Caco-2 (cell line): ENCODE measurements at regions not wholly inside any gene's neighbourhood (a gene's known extent, or its start where the extent isn't known, plus 50 kb on each side); places are given as distances from the start of the nearest gene placed in this dataset.

Experiments used
- BruUV-seq: library from RNA; stranded (reverse); fragments of 400-500 nt; replicated peaks from 2 replicates; lab custom pipeline; 2021; lab: Mats Ljungman, UMichigan
- CTCF ChIA-PET: fragments of 300-600 bp; sonication (Branson Sonifier 250); formaldehyde crosslinking; loops from one replicate; lab custom pipeline; 2022; ENCODE audit warnings: antibody characterized with exemption; lab: Charles Lee
- POLR2A ChIA-PET: fragments of 300-600 bp; sonication (Branson Sonifier 250); formaldehyde crosslinking; loops from one replicate; lab custom pipeline; 2022; ENCODE audit warnings: antibody characterized with exemption; lab: Charles Lee
- DNase-seq, 2 experiments: peaks; one replicate each; pipeline versions ENCODE4 v3.0.0 to v3.0.0-alpha.2; 2020 to 2022
- H3K27me3 ChIP-seq: replicated peaks from 2 replicates; pipeline ENCODE4 v1.6.0; 2011; ENCODE audit warnings: low read length; ENCODE audit not compliant: control insufficient read depth, insufficient read depth
- H3K36me3 ChIP-seq: 2 replicates; pipeline ENCODE4 v1.5.1; 2011; ENCODE audit warnings: low read length; ENCODE audit not compliant: control insufficient read depth, insufficient read depth
- H3K4me1 ChIP-seq: fragments of 250-450 bp; sonication (Bioruptor Pico); 2 replicates; pipeline ENCODE4 v1.5.1; 2020; ENCODE audit warnings: mild to moderate bottlenecking
- H3K4me3 ChIP-seq: 2 replicates; pipeline ENCODE4 v1.5.1; 2011; ENCODE audit warnings: low read depth, mild to moderate bottlenecking, control low read depth, low read length
- H3K9me3 ChIP-seq: fragments of 250-450 bp; sonication (Bioruptor Pico); 2 replicates; pipeline ENCODE4 v1.5.1; 2020; ENCODE audit warnings: mild to moderate bottlenecking, moderate library complexity
- H3K27ac Mint-ChIP-seq: one replicate; pipeline ENCODE4 v1.8.0; 2022; ENCODE audit warnings: mixed read lengths; ENCODE audit not compliant: unreplicated experiment
- H3K27me3 Mint-ChIP-seq: one replicate; pipeline ENCODE4 v1.8.0; 2022; ENCODE audit warnings: mixed read lengths; ENCODE audit not compliant: insufficient read depth, unreplicated experiment
- H3K36me3 Mint-ChIP-seq: one replicate; pipeline ENCODE4 v1.8.0; 2022; ENCODE audit warnings: mild to moderate bottlenecking, mixed read lengths; ENCODE audit not compliant: insufficient read depth, unreplicated experiment
- H3K4me1 Mint-ChIP-seq: one replicate; pipeline ENCODE4 v1.8.0; 2022; ENCODE audit warnings: low read depth, mixed read lengths; ENCODE audit not compliant: unreplicated experiment
- H3K4me3 Mint-ChIP-seq: one replicate; pipeline ENCODE4 v1.8.0; 2022; ENCODE audit warnings: mild to moderate bottlenecking, moderate library complexity, mixed read lengths; ENCODE audit not compliant: unreplicated experiment
- H3K9me3 Mint-ChIP-seq: one replicate; pipeline ENCODE4 v1.8.0; 2022; ENCODE audit warnings: mixed read lengths; ENCODE audit not compliant: unreplicated experiment
- intact Hi-C: fragments of 100-400 bp; cut with micrococcal nuclease; formaldehyde crosslinking; loops from one replicate; pipeline ENCODE4 v1.10.0; 2022; ENCODE audit not compliant: unreplicated experiment
- TF ChIP-seq, protein P1 (sequence below), 2 experiments: fragments of 200-600 bp in 1 of 2; IDR thresholded peaks; 1 replicate in 1 of 2; 2 replicates in 1 of 2; pipeline versions ENCODE4 v1.5.1 to v1.8.0; 2011 to 2022; ENCODE audit warnings: antibody characterized with exemption in 1 of 2, control low read depth in 1 of 2, inconsistent platforms in 1 of 2, low read depth in 1 of 2, low read length in 1 of 2, mild to moderate bottlenecking in 1 of 2, moderate library complexity in 1 of 2; ENCODE audit not compliant: insufficient read depth in 1 of 2, severe bottlenecking in 1 of 2, unreplicated experiment in 1 of 2

DNA sequence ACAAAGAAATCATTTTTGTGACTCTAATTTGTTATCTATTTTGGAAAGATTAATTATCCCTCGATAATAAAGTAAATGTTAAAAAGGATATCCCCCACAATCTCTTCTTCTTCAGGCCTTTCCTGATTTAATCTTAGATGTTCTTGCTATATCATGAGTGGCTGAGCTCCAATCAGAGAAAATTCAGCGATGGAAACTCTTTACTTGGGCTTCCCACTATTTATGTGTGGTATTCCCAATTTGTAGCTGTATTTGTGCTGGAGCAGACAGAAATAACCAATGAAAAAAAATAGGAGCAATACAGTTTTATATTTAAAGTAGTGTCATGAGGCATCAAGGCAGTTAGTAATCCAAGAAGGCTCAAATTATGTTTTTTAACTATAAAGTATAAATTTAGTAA, 539.1 kb downstream of the PRKD1 start:
- Mint-ChIP-seq H3K9me3 (no peaks in the 10 kb centered on the region), H3K4me3 (no peak overlapping the region), H3K4me1 (no peaks in the 10 kb centered on the region), H3K27me3 (peaks cover 3% of the 10 kb centered on the region), H3K27ac (no peak overlapping the region), H3K36me3 (no peaks in the 10 kb centered on the region)
- no peak for DNase-seq
- Histone ChIP-seq H3K4me3 (no peak overlapping the region), H3K36me3 (no peaks in the 10 kb centered on the region), H3K27me3 (no peaks in the 10 kb centered on the region), H3K4me1 (no peaks in the 10 kb centered on the region), H3K9me3 (no peaks in the 10 kb centered on the region)
- BruUV-seq = no TSS peak
- ChIA-PET POLR2A (no interaction called here), CTCF (no interaction called here)
- intact Hi-C loops = no loop called here
- TF ChIP-seq, protein P1, sequence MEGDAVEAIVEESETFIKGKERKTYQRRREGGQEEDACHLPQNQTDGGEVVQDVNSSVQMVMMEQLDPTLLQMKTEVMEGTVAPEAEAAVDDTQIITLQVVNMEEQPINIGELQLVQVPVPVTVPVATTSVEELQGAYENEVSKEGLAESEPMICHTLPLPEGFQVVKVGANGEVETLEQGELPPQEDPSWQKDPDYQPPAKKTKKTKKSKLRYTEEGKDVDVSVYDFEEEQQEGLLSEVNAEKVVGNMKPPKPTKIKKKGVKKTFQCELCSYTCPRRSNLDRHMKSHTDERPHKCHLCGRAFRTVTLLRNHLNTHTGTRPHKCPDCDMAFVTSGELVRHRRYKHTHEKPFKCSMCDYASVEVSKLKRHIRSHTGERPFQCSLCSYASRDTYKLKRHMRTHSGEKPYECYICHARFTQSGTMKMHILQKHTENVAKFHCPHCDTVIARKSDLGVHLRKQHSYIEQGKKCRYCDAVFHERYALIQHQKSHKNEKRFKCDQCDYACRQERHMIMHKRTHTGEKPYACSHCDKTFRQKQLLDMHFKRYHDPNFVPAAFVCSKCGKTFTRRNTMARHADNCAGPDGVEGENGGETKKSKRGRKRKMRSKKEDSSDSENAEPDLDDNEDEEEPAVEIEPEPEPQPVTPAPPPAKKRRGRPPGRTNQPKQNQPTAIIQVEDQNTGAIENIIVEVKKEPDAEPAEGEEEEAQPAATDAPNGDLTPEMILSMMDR (IDR thresholded peaks at IDR 0.05; ENCODE audit: insufficient read depth in 1 of 2, low read depth in 1 of 2, low read length in 1 of 2, severe bottlenecking in 1 of 2, unreplicated experiment in 1 of 2) = no peak

GRCh38 chr14:29390081-29390832, 537.4 kb downstream of the PRKD1 start:
- Mint-ChIP-seq H3K4me1 (no peaks in the 10 kb centered on the region), H3K9me3 (no peaks in the 10 kb centered on the region), H3K27ac (no peak overlapping the region), H3K36me3 (no peaks in the 10 kb centered on the region), H3K27me3 (peaks cover 3% of the 10 kb centered on the region), H3K4me3 (no peak overlapping the region)
- no TSS peak for BruUV-seq
- CTCF ChIA-PET = no interaction called here
- TF ChIP-seq, protein P1 (IDR thresholded peaks at IDR 0.05; ENCODE audit: insufficient read depth in 1 of 2, low read depth in 1 of 2, low read length in 1 of 2, severe bottlenecking in 1 of 2, unreplicated experiment in 1 of 2) = no peak
- Histone ChIP-seq H3K4me3 (no peak overlapping the region), H3K4me1 (no peaks in the 10 kb centered on the region), H3K9me3 (no peaks in the 10 kb centered on the region), H3K36me3 (no peaks in the 10 kb centered on the region), H3K27me3 (no peaks in the 10 kb centered on the region)
- intact Hi-C loops = no loop called here
- POLR2A ChIA-PET = no interaction called here
- no peak for DNase-seq

- intact Hi-C loops = no loop called here
- Mint-ChIP-seq H3K9me3 (no peaks in the 10 kb centered on the region), H3K27ac (no peak overlapping the region), H3K4me1 (no peaks in the 10 kb centered on the region), H3K27me3 (peaks cover 3% of the 10 kb centered on the region), H3K36me3 (no peaks in the 10 kb centered on the region), H3K4me3 (no peak overlapping the region)
- DNase-seq = no peak
- no peaks in the 10 kb centered on the region for H3K9me3 ChIP-seq
- H3K27me3 ChIP-seq = no peaks in the 10 kb centered on the region
- ChIA-PET CTCF (no interaction called here), POLR2A (no interaction called here)
- no TSS peak for BruUV-seq
- H3K4me3 ChIP-seq = no peak overlapping the region
- H3K4me1 ChIP-seq = no peaks in the 10 kb centered on the region
- H3K36me3 ChIP-seq = no peaks in the 10 kb centered on the region
- TF ChIP-seq, protein P1 (IDR thresholded peaks at IDR 0.05; ENCODE audit: insufficient read depth in 1 of 2, low read depth in 1 of 2, low read length in 1 of 2, severe bottlenecking in 1 of 2, unreplicated experiment in 1 of 2) = no peak
These were observed 536.4 kb downstream of the PRKD1 start for GRCh38 chr14:29391231-29391630.
